GM12878 (cell line): ENCODE measurements at regions not wholly inside any gene's neighbourhood (a gene's known extent, or its start where the extent isn't known, plus 50 kb on each side); places are given as distances from the start of the nearest gene placed in this dataset.
A peak's percentile ranks its signal among the peaks of the same experiment; 100 is the strongest.

Experiments
- ATAC-seq: fragments of 200-7000 bp; cut with Tn5 transposase; 3 replicates; pipeline ENCODE4 v1.9.1; 2020; ENCODE audit warnings: mild to moderate bottlenecking, moderate library complexity
- BruUV-seq: library from RNA; stranded (reverse); fragments of 400-500 nt; replicated peaks from 2 replicates; lab custom pipeline; 2021; lab: Mats Ljungman, UMichigan
- CTCF ChIA-PET: fragments of 300-600 bp; sonication (Branson Sonifier 250); formaldehyde crosslinking; extraction: SDS; loops from one replicate; lab custom pipeline; 2021; ENCODE audit warnings: inconsistent platforms; lab: Yijun Ruan, JAX
- POLR2A ChIA-PET: fragments of 350-600 bp; formaldehyde crosslinking; extraction: SDS; loops from one replicate; lab custom pipeline; 2021; ENCODE audit warnings: inconsistent platforms; lab: Charles Lee
- RAD21 ChIA-PET: fragments of 300-600 bp; sonication (Branson Sonifier 250); formaldehyde crosslinking; loops from one replicate; lab custom pipeline; 2023; ENCODE audit warnings: antibody characterized with exemption; ENCODE audit not compliant: unreplicated experiment; lab: Charles Lee
- SMC1A ChIA-PET: fragments of 300-600 bp; sonication (Branson Sonifier 250); formaldehyde crosslinking; loops from one replicate; lab custom pipeline; 2023; ENCODE audit not compliant: unreplicated experiment, uncharacterized antibody; lab: Charles Lee
- DNase-seq: peaks from one replicate; pipeline ENCODE4 v3.0.0-alpha.2; 2011; ENCODE audit warnings: low read depth, low spot score
- FAIRE-seq: peaks from 3 replicates; lab custom pipeline; 2011; peaks lifted over from hg19 to GRCh38; lab: Jason Lieb, UNC
- H2AFZ ChIP-seq: 2 replicates; pipeline ENCODE4 v1.6.0; 2011; ENCODE audit warnings: low read depth, low read length, control low read depth; ENCODE audit not compliant: control insufficient read depth
- H3K27ac ChIP-seq: 2 replicates; pipeline ENCODE4 v1.5.1; 2011; ENCODE audit warnings: control low read depth; ENCODE audit not compliant: control insufficient read depth, insufficient read depth
- H3K27me3 ChIP-seq, 2 experiments: replicated peaks in 1 of 2; 2 replicates each; pipeline versions ENCODE4 v1.6.0 to v1.6.1; 2011; ENCODE audit warnings: low read length in 1 of 2; ENCODE audit not compliant: control insufficient read depth in 2 of 2, insufficient read depth in 2 of 2
- H3K36me3 ChIP-seq, 2 experiments: 2 replicates each; pipeline ENCODE4 v1.5.1; 2011; ENCODE audit warnings: low read length in 1 of 2; ENCODE audit not compliant: control insufficient read depth in 2 of 2, insufficient read depth in 2 of 2
- H3K4me1 ChIP-seq: 2 replicates; pipeline ENCODE4 v1.6.1; 2011; ENCODE audit warnings: mild to moderate bottlenecking, low read length, moderate library complexity, mixed read lengths; ENCODE audit not compliant: control insufficient read depth, insufficient read depth
- H3K4me2 ChIP-seq: 2 replicates; pipeline ENCODE4 v1.6.0; 2011; ENCODE audit warnings: control low read depth; ENCODE audit not compliant: control insufficient read depth, insufficient read depth
- H3K4me3 ChIP-seq: fragments of 200-600 bp; sonication (generic); 2 replicates; pipeline ENCODE4 v1.5.1; 2016
- H3K79me2 ChIP-seq: 2 replicates; pipeline ENCODE4 v1.6.0; 2011; ENCODE audit warnings: low read length; ENCODE audit not compliant: control insufficient read depth, insufficient read depth
- H3K9ac ChIP-seq: 2 replicates; pipeline ENCODE4 v1.8.0; 2011; ENCODE audit warnings: low read length, control low read depth, mixed read lengths; ENCODE audit not compliant: control insufficient read depth, insufficient read depth
- H3K9me3 ChIP-seq: replicated peaks from 3 replicates; pipeline ENCODE4 v1.5.1; 2011; ENCODE audit warnings: mild to moderate bottlenecking, low read length; ENCODE audit not compliant: control insufficient read depth, insufficient read depth
- H4K20me1 ChIP-seq: 2 replicates; pipeline ENCODE4 v1.6.0; 2011; ENCODE audit not compliant: control insufficient read depth, insufficient read depth
- ATF2 ChIP-seq: IDR thresholded peaks from 2 replicates; pipeline ENCODE4 v1.6.1; 2012; ENCODE audit warnings: low read length, inconsistent platforms
- ATF7 ChIP-seq: fragments of 450-650 bp; IDR thresholded peaks from 2 replicates; pipeline ENCODE4 v1.6.1; 2016; ENCODE audit warnings: low read depth, mild to moderate bottlenecking
- BMI1 ChIP-seq: fragments of 450-650 bp; IDR thresholded peaks from 2 replicates; pipeline ENCODE4 v1.6.1; 2016; ENCODE audit warnings: mild to moderate bottlenecking, moderate library complexity, borderline replicate concordance
- CREB1 ChIP-seq: IDR thresholded peaks from 2 replicates; pipeline ENCODE4 v1.6.1; 2012; ENCODE audit warnings: low read depth, mild to moderate bottlenecking, inconsistent platforms
- CUX1 ChIP-seq: IDR thresholded peaks from 2 replicates; pipeline ENCODE4 v1.6.1; 2012; ENCODE audit warnings: improper control_type of control experiment, low read depth, low read length; ENCODE audit not compliant: insufficient replicate concordance
- DPF2 ChIP-seq: fragments of 450-650 bp; IDR thresholded peaks from 2 replicates; pipeline ENCODE4 v1.6.1; 2017; ENCODE audit warnings: mild to moderate bottlenecking
- EED ChIP-seq: sonication (generic); IDR thresholded peaks from 2 replicates; pipeline ENCODE4 v1.6.1; 2016; ENCODE audit warnings: antibody characterized with exemption, low read depth
- HCFC1 ChIP-seq: fragments of 150-350 bp; IDR thresholded peaks from 2 replicates; pipeline ENCODE4 v1.6.1; 2014; ENCODE audit warnings: low read length
- MEF2A ChIP-seq: IDR thresholded peaks from 2 replicates; pipeline ENCODE4 v1.6.1; 2011; ENCODE audit warnings: low read depth, mild to moderate bottlenecking, low read length, moderate library complexity; ENCODE audit not compliant: insufficient read depth
- RFX5 ChIP-seq: IDR thresholded peaks from 2 replicates; pipeline ENCODE4 v1.6.1; 2011; ENCODE audit warnings: low read depth, low read length, improper control_type of control experiment
- SRF ChIP-seq, 2 experiments: IDR thresholded peaks; 2 replicates each; pipeline ENCODE4 v1.6.1; 2011; ENCODE audit warnings: low read depth in 2 of 2, low read length in 2 of 2, mild to moderate bottlenecking in 1 of 2, moderate library complexity in 1 of 2
- STAT3 ChIP-seq: IDR thresholded peaks from 2 replicates; pipeline ENCODE4 v1.6.1; 2011; ENCODE audit warnings: low read depth, low read length, improper control_type of control experiment
- ZNF217 ChIP-seq: fragments of 450-650 bp; IDR thresholded peaks from 2 replicates; pipeline ENCODE4 v1.6.1; 2017; ENCODE audit warnings: antibody characterized with exemption, mild to moderate bottlenecking
- ZNF687 ChIP-seq: fragments of 450-650 bp; IDR thresholded peaks from 2 replicates; pipeline ENCODE4 v1.6.1; 2017; ENCODE audit warnings: mild to moderate bottlenecking, moderate library complexity
- WGBS: methylation state at CpG from one replicate; pipeline ENCODE4 v1.1.6; 2016; ENCODE audit warnings: low lambda C conversion rate; ENCODE audit not compliant: insufficient replicate concordance, insufficient coverage; ENCODE audit errors: missing lambda C conversion rate; 5-methylcytosine and 5-hydroxymethylcytosine counted together
- in situ Hi-C: fragments of 300-500 bp; cut with MboI; formaldehyde crosslinking; loops from 9 replicates; pipeline ENCODE4 v1.14.3; 2018; ENCODE audit warnings: mixed read lengths
- intact Hi-C: fragments of 100-400 bp; cut with micrococcal nuclease; formaldehyde crosslinking; loops from one replicate; pipeline ENCODE4 v1.14.2; 2022; ENCODE audit not compliant: unreplicated experiment

- no peaks in the 10 kb centered on the region for H3K79me2 ChIP-seq
- ChIA-PET SMC1A (no interaction called here), CTCF (no interaction called here), POLR2A (no interaction called here), RAD21 (interaction anchor here (1.0 kb wide), 2 partner anchors 9 to 176 kb away, joined by 3 to 4 read pairs; no protein-coding TSS in a partner anchor)
- peak; percentile 89 for FAIRE-seq
- H3K36me3 ChIP-seq: no peaks in the 10 kb centered on the region
- intact Hi-C loops: no loop called here
- H3K9me3 ChIP-seq: no peaks in the 10 kb centered on the region
- no TSS peak for BruUV-seq
- peak overlapping the region; percentile 18; the same call in 1 of the 2 replicates for H3K27ac ChIP-seq
- peak overlapping the region; percentile 51 for H3K4me2 ChIP-seq
- H3K9ac ChIP-seq: no peak overlapping the region
- no peaks in the 10 kb centered on the region for H4K20me1 ChIP-seq
- H3K4me3 ChIP-seq: no peak overlapping the region
- in situ Hi-C loops: no loop called here
- 4% methylated on average over 8 of the region's 8 CpGs for WGBS
- peaks cover 23% of the 10 kb centered on the region for H3K4me1 ChIP-seq
- peaks cover 10 to 22% of the 10 kb centered on the region in 2 experiments for H3K27me3 ChIP-seq
- no peak overlapping the region for H2AFZ ChIP-seq
- no peak for DNase-seq
- ATAC-seq: peak; percentile 75
- TF ChIP-seq ATF7 (no peak), ATF2 (0 out of 2 replicates have a peak, but pooled peaks have one; percentile 6), DPF2 (no peak), ZNF217 (no peak), SRF (IDR thresholded peaks at IDR 0.05; ENCODE audit: low read depth in 2 of 2, low read length in 2 of 2) (no peak), MEF2A (peak; percentile 58; the same call in 1 of the 2 replicates), STAT3 (no peak), RFX5 (peak; percentile 74), HCFC1 (no peak), BMI1 (no peak), ZNF687 (no peak), CUX1 (no peak), EED (no peak), CREB1 (peak; percentile 34; the same call in 1 of the 2 replicates)
These were observed 52.0 kb upstream of the STEAP1B start for GRCh38 chr7:22551768-22552513.
